HCT116 (cell line): ENCODE measurements at regions not wholly inside any gene's neighbourhood (a gene's known extent, or its start where the extent isn't known, plus 50 kb on each side); places are given as distances from the start of the nearest gene placed in this dataset.

Experiments
- CBX3 ChIP-seq: IDR thresholded peaks from 2 replicates; pipeline ENCODE4 v1.6.1; 2012; ENCODE audit warnings: low read depth
- EZH2 ChIP-seq: fragments of 200-600 bp; sonication (generic); IDR thresholded peaks from 2 replicates; pipeline ENCODE4 v1.6.1; 2017; ENCODE audit warnings: antibody characterized with exemption, mixed run types
- POLR2AphosphoS5 ChIP-seq: IDR thresholded peaks from 2 replicates; pipeline ENCODE4 v1.6.1; 2011; ENCODE audit warnings: mild to moderate bottlenecking, low read depth, low read length, moderate library complexity
- ZFX ChIP-seq: fragments of 450-650 bp; IDR thresholded peaks from 2 replicates; pipeline ENCODE4 v1.6.1; 2017
- TF ChIP-seq, protein P1 (sequence below), 3 experiments: fragments of 200-600 bp in 1 of 3; sonication (generic) in 1 of 3; IDR thresholded peaks in 2 of 3; conservative IDR thresholded peaks in 1 of 3; 2 replicates each; pipeline ENCODE4 v1.5.1; 2012 to 2017; ENCODE audit warnings: low read depth in 2 of 3, low read length in 2 of 3, antibody characterized with exemption in 1 of 3, borderline replicate concordance in 1 of 3, control low read depth in 1 of 3, mild to moderate bottlenecking in 1 of 3, mixed read lengths in 1 of 3, mixed run types in 1 of 3, moderate library complexity in 1 of 3; ENCODE audit not compliant: insufficient read depth in 1 of 3

DNA sequence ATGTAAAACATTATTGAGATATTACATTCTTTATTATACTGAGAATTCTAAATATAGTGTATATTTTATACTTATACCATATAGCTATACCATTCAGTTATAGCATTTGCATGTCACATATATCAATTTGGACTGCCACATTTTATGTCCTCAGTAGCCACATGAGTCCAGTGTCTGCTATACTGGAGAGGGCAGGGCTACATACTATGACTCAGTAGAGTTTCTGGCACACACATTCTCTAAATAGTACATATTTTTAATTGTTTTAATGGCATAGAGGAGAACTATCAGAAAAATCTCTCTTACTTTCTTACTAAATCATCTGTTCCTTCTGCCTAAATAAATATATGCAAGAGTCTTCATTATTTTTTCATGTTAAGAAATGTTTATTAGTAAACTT, 55.4 kb upstream of the COL5A2 start:
- TF ChIP-seq, protein P1, sequence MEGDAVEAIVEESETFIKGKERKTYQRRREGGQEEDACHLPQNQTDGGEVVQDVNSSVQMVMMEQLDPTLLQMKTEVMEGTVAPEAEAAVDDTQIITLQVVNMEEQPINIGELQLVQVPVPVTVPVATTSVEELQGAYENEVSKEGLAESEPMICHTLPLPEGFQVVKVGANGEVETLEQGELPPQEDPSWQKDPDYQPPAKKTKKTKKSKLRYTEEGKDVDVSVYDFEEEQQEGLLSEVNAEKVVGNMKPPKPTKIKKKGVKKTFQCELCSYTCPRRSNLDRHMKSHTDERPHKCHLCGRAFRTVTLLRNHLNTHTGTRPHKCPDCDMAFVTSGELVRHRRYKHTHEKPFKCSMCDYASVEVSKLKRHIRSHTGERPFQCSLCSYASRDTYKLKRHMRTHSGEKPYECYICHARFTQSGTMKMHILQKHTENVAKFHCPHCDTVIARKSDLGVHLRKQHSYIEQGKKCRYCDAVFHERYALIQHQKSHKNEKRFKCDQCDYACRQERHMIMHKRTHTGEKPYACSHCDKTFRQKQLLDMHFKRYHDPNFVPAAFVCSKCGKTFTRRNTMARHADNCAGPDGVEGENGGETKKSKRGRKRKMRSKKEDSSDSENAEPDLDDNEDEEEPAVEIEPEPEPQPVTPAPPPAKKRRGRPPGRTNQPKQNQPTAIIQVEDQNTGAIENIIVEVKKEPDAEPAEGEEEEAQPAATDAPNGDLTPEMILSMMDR (IDR thresholded peaks at IDR 0.05 in 2 of 3, conservative IDR thresholded peaks at IDR 0.05 in 1 of 3; ENCODE audit: borderline replicate concordance in 1 of 3, insufficient read depth in 1 of 3, low read depth in 2 of 3, low read length in 2 of 3): no peak
- TF ChIP-seq CBX3: no peak
- no peak for TF ChIP-seq EZH2
- no peak for TF ChIP-seq POLR2AphosphoS5
- no peak for TF ChIP-seq ZFX
